ENCODE measurements at regions not wholly inside any gene's neighbourhood (a gene's known extent, or its start where the extent isn't known, plus 50 kb on each side); places are given as distances from the start of the nearest gene placed in this dataset.
"Not testable (repeated sequence)": the region's sequence is repeated elsewhere in the genome, so short reads cannot be mapped to it uniquely, and the experiment has no call there.

- Mint-ChIP-seq H3K27ac (no peak overlapping the region), H3K4me1 (ENCODE audit: low read depth in 2 of 2) (no peaks in the 10 kb centered on the region), H3K27me3 (peaks cover 0 to 12% of the 10 kb centered on the region in 2 donors), H3K9me3 (no peaks in the 10 kb centered on the region), H3K36me3 (no peaks in the 10 kb centered on the region), H3K4me3 (no peak overlapping the region)
- DNase-seq (ENCODE audit: low spot score) (no peak), ATAC-seq (no peak)
These were observed 97.1 kb downstream of the ENC1 start for GRCh38 chr5:74543162-74543995.

DNA sequence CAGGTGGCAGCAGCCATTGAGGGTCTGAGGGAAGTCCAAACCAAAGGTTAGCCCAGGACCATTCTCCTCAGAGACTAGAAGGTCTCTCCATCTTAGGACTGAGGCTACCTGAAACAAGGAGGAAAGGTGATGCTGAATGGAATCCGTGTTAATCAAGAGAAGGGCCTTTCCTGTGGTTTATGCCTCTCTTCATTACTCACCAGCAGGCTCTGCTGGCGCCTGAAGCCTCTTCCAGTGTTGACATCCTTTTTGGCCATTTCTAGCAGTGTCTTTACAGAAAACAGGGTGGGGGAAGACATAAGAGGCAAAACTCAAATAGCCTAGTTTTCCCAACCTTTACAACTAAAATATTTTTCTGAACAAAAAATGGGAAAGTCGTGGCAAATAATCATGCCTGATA is 98.0 kb downstream of the ENC1 start:
- H3K27me3 Mint-ChIP-seq: peaks cover 0 to 17% of the 10 kb centered on the region in 2 donors
- H3K36me3 Mint-ChIP-seq: no peaks in the 10 kb centered on the region
- H3K9me3 Mint-ChIP-seq: no peaks in the 10 kb centered on the region
- H3K4me1 Mint-ChIP-seq (ENCODE audit: low read depth in 2 of 2): no peaks in the 10 kb centered on the region
- no peak overlapping the region for H3K27ac Mint-ChIP-seq
- H3K4me3 Mint-ChIP-seq: no peak overlapping the region
- ATAC-seq (no peak), DNase-seq (ENCODE audit: low spot score) (no peak)

GRCh38 chr5:74541381-74541781 is 99.1 kb downstream of the ENC1 start:
- Mint-ChIP-seq H3K27ac (no peak overlapping the region), H3K9me3 (no peaks in the 10 kb centered on the region), H3K36me3 (no peaks in the 10 kb centered on the region), H3K4me3 (no peak overlapping the region), H3K27me3 (peaks cover 0 to 17% of the 10 kb centered on the region in 2 donors), H3K4me1 (ENCODE audit: low read depth in 2 of 2) (no peaks in the 10 kb centered on the region)
- ATAC-seq: no peak
- no peak for DNase-seq (ENCODE audit: low spot score)

- no peak for ATAC-seq
- Mint-ChIP-seq H3K27me3 (peaks cover 0 to 17% of the 10 kb centered on the region in 2 donors), H3K4me1 (ENCODE audit: low read depth in 2 of 2) (no peaks in the 10 kb centered on the region), H3K36me3 (no peaks in the 10 kb centered on the region), H3K27ac (no peak overlapping the region), H3K4me3 (no peak overlapping the region), H3K9me3 (no peaks in the 10 kb centered on the region)
- no peak for DNase-seq (ENCODE audit: low spot score)
These were observed 99.9 kb downstream of the ENC1 start for GRCh38 chr5:74540622-74541021.

- ATAC-seq: no peak
These were observed 100.5 kb downstream of the ENC1 start for GRCh38 chr5:74539986-74540385.

DNA sequence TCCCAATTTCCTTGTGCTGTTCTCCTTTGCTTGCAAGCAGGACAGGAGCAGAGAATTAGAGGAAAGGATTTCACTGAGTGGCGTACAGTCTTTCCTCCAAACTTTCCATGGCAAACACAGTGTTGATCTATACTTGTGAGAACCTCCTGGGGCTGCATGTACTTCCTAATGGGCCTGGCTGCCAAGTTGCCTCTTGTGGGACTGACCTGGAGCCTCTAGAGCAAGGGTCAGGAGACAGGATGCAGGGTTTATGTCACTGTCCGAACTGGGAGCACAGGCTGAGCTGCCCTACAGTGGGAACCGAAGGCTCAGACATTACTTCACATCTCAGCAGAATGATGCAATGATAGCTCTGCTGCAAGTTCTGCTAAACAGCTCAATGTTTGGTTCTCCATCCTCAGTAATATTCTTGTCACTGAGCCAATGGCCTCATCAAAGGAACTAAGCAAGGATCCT is 102.3 kb downstream of the ENC1 start:
- DNase-seq (ENCODE audit: low spot score) (no peak), ATAC-seq (no peak)
- Mint-ChIP-seq H3K4me3 (no peak overlapping the region), H3K36me3 (peaks cover 12% of the 10 kb centered on the region), H3K27me3 (peaks cover under 1 to 13% of the 10 kb centered on the region in 2 donors), H3K9me3 (peaks cover under 1% of the 10 kb centered on the region), H3K4me1 (ENCODE audit: low read depth in 2 of 2) (no peaks in the 10 kb centered on the region), H3K27ac (no peak overlapping the region)

More at GRCh38 chr5:74539986-74540385, 100.5 kb downstream of the ENC1 start:
- no peaks in the 10 kb centered on the region for H3K4me1 Mint-ChIP-seq (ENCODE audit: low read depth in 2 of 2)
- no peak overlapping the region for H3K4me3 Mint-ChIP-seq
- no peak overlapping the region for H3K27ac Mint-ChIP-seq
- peaks cover 0 to 17% of the 10 kb centered on the region in 2 donors for H3K27me3 Mint-ChIP-seq
- DNase-seq (ENCODE audit: low spot score): no peak
- H3K9me3 Mint-ChIP-seq: no peaks in the 10 kb centered on the region
- no peaks in the 10 kb centered on the region for H3K36me3 Mint-ChIP-seq

DNA sequence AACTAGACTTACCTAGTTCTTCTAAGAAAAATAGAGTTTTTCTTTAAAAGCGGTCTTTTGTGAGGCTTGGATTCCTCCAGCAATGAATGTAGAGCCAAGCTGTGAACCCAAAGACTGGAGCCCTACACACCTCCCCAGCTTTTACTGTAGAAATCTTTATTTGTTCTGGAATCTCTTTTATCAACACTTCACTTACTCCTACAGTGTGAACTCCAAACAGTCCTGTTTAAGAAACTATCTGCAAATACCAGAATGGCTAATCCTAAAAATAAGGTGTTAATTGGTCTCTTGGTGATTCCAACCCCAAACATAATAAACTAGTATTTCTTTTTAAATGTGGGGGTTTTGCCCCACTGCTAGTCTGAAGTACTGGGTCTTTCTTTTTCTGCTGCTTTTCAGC is 103.9 kb downstream of the ENC1 start:
- Mint-ChIP-seq H3K4me1 (ENCODE audit: low read depth in 2 of 2) (no peaks in the 10 kb centered on the region), H3K27ac (no peak overlapping the region), H3K36me3 (peaks cover 16% of the 10 kb centered on the region), H3K27me3 (peaks cover 5 to 12% of the 10 kb centered on the region in 2 donors), H3K9me3 (peaks cover 4% of the 10 kb centered on the region), H3K4me3 (no peak overlapping the region)
- DNase-seq (ENCODE audit: low spot score) (no peak), ATAC-seq (no peak)

GRCh38 chr5:74535926-74536325 is 104.6 kb downstream of the ENC1 start:
- Mint-ChIP-seq H3K9me3 (peaks cover 4% of the 10 kb centered on the region), H3K27me3 (peaks cover 5 to 10% of the 10 kb centered on the region in 2 donors), H3K27ac (no peak overlapping the region), H3K4me1 (ENCODE audit: low read depth in 2 of 2) (no peaks in the 10 kb centered on the region), H3K4me3 (no peak overlapping the region), H3K36me3 (peaks cover 16% of the 10 kb centered on the region)
- DNase-seq (ENCODE audit: low spot score) (no peak), ATAC-seq (no peak)

GRCh38 chr5:74534397-74535129 is 106.0 kb downstream of the ENC1 start:
- no peak overlapping the region for H3K4me3 Mint-ChIP-seq
- H3K27ac Mint-ChIP-seq: no peak overlapping the region
- peaks cover 16% of the 10 kb centered on the region for H3K36me3 Mint-ChIP-seq
- peaks cover 5 to 9% of the 10 kb centered on the region in 2 donors for H3K27me3 Mint-ChIP-seq
- ATAC-seq (no peak), DNase-seq (ENCODE audit: low spot score) (no peak)
- peaks cover 4% of the 10 kb centered on the region for H3K9me3 Mint-ChIP-seq
- H3K4me1 Mint-ChIP-seq (ENCODE audit: low read depth in 2 of 2): no peaks in the 10 kb centered on the region

- H3K4me3 Mint-ChIP-seq: no peak overlapping the region
- ATAC-seq (no peak), DNase-seq (ENCODE audit: low spot score) (no peak)
- H3K4me1 Mint-ChIP-seq (ENCODE audit: low read depth in 2 of 2): no peaks in the 10 kb centered on the region
- H3K9me3 Mint-ChIP-seq: peaks cover 4% of the 10 kb centered on the region
- peaks cover 16% of the 10 kb centered on the region for H3K36me3 Mint-ChIP-seq
- peaks cover 3 to 5% of the 10 kb centered on the region in 2 donors for H3K27me3 Mint-ChIP-seq
- H3K27ac Mint-ChIP-seq: no peak overlapping the region
These were observed 110.0 kb downstream of the ENC1 start for GRCh38 chr5:74530326-74531050.

DNA sequence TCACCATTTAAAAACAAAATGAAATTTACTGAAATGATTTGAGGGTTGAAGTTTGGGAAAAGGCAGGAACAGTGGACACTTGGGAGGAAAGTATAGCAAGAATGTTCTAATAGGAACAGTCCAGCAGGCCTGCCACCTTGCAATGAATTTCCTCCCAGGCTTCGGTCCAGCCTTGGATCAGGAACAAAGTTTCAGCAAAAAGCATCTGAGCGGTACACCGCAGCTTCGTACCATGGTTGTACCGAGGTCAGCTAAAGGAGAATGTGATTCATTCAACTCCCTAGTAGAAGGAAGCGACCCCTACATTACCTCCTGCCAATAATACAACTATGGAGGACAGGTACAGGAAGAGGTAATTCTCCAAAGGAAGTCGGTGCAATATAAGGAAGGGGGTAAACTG is 111.4 kb downstream of the ENC1 start:
- no peak overlapping the region for H3K4me3 Mint-ChIP-seq
- H3K9me3 Mint-ChIP-seq: peaks cover 8% of the 10 kb centered on the region
- no peak for DNase-seq (ENCODE audit: low spot score)
- no peak overlapping the region for H3K27ac Mint-ChIP-seq
- H3K27me3 Mint-ChIP-seq: peaks cover 3 to 5% of the 10 kb centered on the region in 2 donors
- peaks cover 14% of the 10 kb centered on the region for H3K36me3 Mint-ChIP-seq
- H3K4me1 Mint-ChIP-seq (ENCODE audit: low read depth in 2 of 2): no peaks in the 10 kb centered on the region
- ATAC-seq: no peak

DNA sequence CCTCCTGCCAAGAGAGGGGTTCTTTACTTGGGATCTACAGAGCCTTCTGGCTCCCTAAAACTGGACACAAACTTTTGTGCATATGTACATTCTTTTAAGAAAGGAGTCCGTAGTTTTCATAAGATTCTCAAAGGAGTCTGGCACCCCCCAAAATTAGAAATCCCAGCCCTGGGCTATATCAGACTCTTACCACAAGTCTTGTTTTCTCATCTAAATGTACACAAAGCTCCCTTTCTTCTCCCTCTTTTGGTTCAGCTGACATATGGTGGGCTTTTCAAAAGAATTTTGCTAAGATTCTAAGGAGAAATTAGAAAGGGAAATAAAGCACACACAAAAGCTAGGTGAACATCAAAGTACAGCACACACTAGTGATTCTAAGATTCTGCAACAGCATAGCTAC is 114.4 kb downstream of the ENC1 start:
- H3K27me3 Mint-ChIP-seq: peaks cover 0 to 8% of the 10 kb centered on the region in 2 donors
- DNase-seq (ENCODE audit: low spot score): no peak
- no peak overlapping the region for H3K27ac Mint-ChIP-seq
- peaks cover 16% of the 10 kb centered on the region for H3K36me3 Mint-ChIP-seq
- peaks cover 5% of the 10 kb centered on the region for H3K9me3 Mint-ChIP-seq
- no peak for ATAC-seq
- no peak overlapping the region for H3K4me3 Mint-ChIP-seq
- no peaks in the 10 kb centered on the region for H3K4me1 Mint-ChIP-seq (ENCODE audit: low read depth in 2 of 2)

DNA sequence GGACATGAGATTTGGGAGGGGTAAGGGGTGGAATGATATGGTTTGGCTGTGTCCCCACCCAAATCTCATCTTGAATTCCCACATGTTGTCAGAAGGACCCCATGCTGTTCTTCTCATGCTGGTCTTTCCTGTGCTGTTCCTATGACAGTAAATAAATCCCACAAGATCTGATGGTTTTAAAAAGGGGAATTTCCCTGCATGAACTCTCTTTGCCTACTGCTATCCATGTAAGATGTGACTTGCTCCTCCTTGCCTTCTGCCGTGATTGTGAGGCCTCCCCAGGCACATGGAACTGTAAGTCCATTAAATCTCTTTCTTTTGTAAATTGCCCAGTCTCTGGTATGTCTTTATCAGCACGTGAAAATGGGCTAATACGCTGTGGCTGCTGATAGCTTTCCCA is 115.8 kb downstream of the ENC1 start:
- not testable (repeated sequence) for H3K27ac Mint-ChIP-seq; DNase-seq (ENCODE audit: low spot score); H3K9me3 Mint-ChIP-seq; H3K27me3 Mint-ChIP-seq; ATAC-seq; H3K4me3 Mint-ChIP-seq; H3K4me1 Mint-ChIP-seq (ENCODE audit: low read depth in 2 of 2)
- H3K36me3 Mint-ChIP-seq: peaks cover 16% of the 10 kb centered on the region

GRCh38 chr5:74523698-74524097 is 116.8 kb downstream of the ENC1 start:
- H3K27ac Mint-ChIP-seq; DNase-seq (ENCODE audit: low spot score); H3K9me3 Mint-ChIP-seq; H3K27me3 Mint-ChIP-seq; H3K4me1 Mint-ChIP-seq (ENCODE audit: low read depth in 2 of 2); H3K4me3 Mint-ChIP-seq; ATAC-seq: not testable (repeated sequence)
- peaks cover 16% of the 10 kb centered on the region for H3K36me3 Mint-ChIP-seq
